ENCODE measurements at regions not wholly inside any gene's neighbourhood (a gene's known extent, or its start where the extent isn't known, plus 50 kb on each side); places are given as distances from the start of the nearest gene placed in this dataset.
"Not testable (repeated sequence)": the region's sequence is repeated elsewhere in the genome, so short reads cannot be mapped to it uniquely, and the experiment has no call there.

- peaks cover 0 to 10% (median 2%) of the 10 kb centered on the region in 4 donors for H3K27me3 ChIP-seq (ENCODE audit: control insufficient read depth in 4 of 4, insufficient read depth in 4 of 4, low read length in 3 of 4)
- WGBS, result 78% methylated on average over 3 of the region's 3 CpGs
Observed at GRCh38 chr22:35159343-35159742, 93.4 kb downstream of the ISX start.

GRCh38 chr22:35160268-35160667, 94.3 kb downstream of the ISX start:
- no peak overlapping the region for H3K4me3 ChIP-seq (ENCODE audit: low read depth in 1 of 3, low read length in 3 of 3)
- TF ChIP-seq NR2F2 (IDR thresholded peaks at IDR 0.05) (no peak), JUND (IDR thresholded peaks at IDR 0.05) (no peak), ZBTB33 (IDR thresholded peaks at IDR 0.05) (no peak), YY1 (IDR thresholded peaks at IDR 0.05) (no peak)
- H3K27me3 ChIP-seq (ENCODE audit: control insufficient read depth in 4 of 4, insufficient read depth in 4 of 4, low read length in 3 of 4), result peaks cover 0 to 7% (median under 1%) of the 10 kb centered on the region in 4 donors
- 91% methylated on average over 6 of the region's 6 CpGs for WGBS
- H3K36me3 ChIP-seq (ENCODE audit: control insufficient read depth in 4 of 4, insufficient read depth in 3 of 4, low read depth in 1 of 4, low read length in 3 of 4), result no peaks in the 10 kb centered on the region
- H3K4me1 ChIP-seq (ENCODE audit: control insufficient read depth in 4 of 4, insufficient read depth in 4 of 4, low read length in 3 of 4), result no peaks in the 10 kb centered on the region
- no peak overlapping the region for H3K27ac ChIP-seq (ENCODE audit: low read depth in 1 of 2, low read length in 2 of 2)
- no peaks in the 10 kb centered on the region for H3K9me3 ChIP-seq (ENCODE audit: control insufficient read depth in 4 of 4, low read length in 3 of 4)
- DNase-seq (ENCODE audit: low spot score), result no peak
- H3K9ac ChIP-seq (ENCODE audit: low read depth in 1 of 2, low read length in 2 of 2), result no peak overlapping the region

More at GRCh38 chr22:35159343-35159742, 93.4 kb downstream of the ISX start:
- Histone ChIP-seq H3K4me3 (ENCODE audit: low read depth in 1 of 3, low read length in 3 of 3) (no peak overlapping the region), H3K36me3 (ENCODE audit: control insufficient read depth in 4 of 4, insufficient read depth in 3 of 4, low read depth in 1 of 4, low read length in 3 of 4) (no peaks in the 10 kb centered on the region), H3K9me3 (ENCODE audit: control insufficient read depth in 4 of 4, low read length in 3 of 4) (no peaks in the 10 kb centered on the region), H3K27ac (ENCODE audit: low read depth in 1 of 2, low read length in 2 of 2) (no peak overlapping the region), H3K4me1 (ENCODE audit: control insufficient read depth in 4 of 4, insufficient read depth in 4 of 4, low read length in 3 of 4) (no peaks in the 10 kb centered on the region), H3K9ac (ENCODE audit: low read depth in 1 of 2, low read length in 2 of 2) (no peak overlapping the region)
- no peak for DNase-seq (ENCODE audit: low spot score)
- TF ChIP-seq HNF4G (IDR thresholded peaks at IDR 0.05), result no peak
- TF ChIP-seq ATF3 (IDR thresholded peaks at IDR 0.05), result no peak
- TF ChIP-seq RXRA (IDR thresholded peaks at IDR 0.05), result no peak
- no peak for TF ChIP-seq HNF4A (conservative IDR thresholded peaks at IDR 0.05)
- TF ChIP-seq, protein P1, sequence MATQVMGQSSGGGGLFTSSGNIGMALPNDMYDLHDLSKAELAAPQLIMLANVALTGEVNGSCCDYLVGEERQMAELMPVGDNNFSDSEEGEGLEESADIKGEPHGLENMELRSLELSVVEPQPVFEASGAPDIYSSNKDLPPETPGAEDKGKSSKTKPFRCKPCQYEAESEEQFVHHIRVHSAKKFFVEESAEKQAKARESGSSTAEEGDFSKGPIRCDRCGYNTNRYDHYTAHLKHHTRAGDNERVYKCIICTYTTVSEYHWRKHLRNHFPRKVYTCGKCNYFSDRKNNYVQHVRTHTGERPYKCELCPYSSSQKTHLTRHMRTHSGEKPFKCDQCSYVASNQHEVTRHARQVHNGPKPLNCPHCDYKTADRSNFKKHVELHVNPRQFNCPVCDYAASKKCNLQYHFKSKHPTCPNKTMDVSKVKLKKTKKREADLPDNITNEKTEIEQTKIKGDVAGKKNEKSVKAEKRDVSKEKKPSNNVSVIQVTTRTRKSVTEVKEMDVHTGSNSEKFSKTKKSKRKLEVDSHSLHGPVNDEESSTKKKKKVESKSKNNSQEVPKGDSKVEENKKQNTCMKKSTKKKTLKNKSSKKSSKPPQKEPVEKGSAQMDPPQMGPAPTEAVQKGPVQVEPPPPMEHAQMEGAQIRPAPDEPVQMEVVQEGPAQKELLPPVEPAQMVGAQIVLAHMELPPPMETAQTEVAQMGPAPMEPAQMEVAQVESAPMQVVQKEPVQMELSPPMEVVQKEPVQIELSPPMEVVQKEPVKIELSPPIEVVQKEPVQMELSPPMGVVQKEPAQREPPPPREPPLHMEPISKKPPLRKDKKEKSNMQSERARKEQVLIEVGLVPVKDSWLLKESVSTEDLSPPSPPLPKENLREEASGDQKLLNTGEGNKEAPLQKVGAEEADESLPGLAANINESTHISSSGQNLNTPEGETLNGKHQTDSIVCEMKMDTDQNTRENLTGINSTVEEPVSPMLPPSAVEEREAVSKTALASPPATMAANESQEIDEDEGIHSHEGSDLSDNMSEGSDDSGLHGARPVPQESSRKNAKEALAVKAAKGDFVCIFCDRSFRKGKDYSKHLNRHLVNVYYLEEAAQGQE (IDR thresholded peaks at IDR 0.05), result no peak
- no peak for TF ChIP-seq MAX (IDR thresholded peaks at IDR 0.05)
- TF ChIP-seq EGR1 (IDR thresholded peaks at IDR 0.05; ENCODE audit: low read depth in 2 of 2), result no peak
- no peak for TF ChIP-seq RAD21 (IDR thresholded peaks at IDR 0.05)
- TF ChIP-seq GABPA (IDR thresholded peaks at IDR 0.05 in 1 of 2, conservative IDR thresholded peaks at IDR 0.05 in 1 of 2), result no peak
- no peak for TF ChIP-seq YY1 (IDR thresholded peaks at IDR 0.05)
- TF ChIP-seq SP1 (IDR thresholded peaks at IDR 0.05), result no peak
- no peak for TF ChIP-seq NR2F2 (IDR thresholded peaks at IDR 0.05)
- TF ChIP-seq JUND (IDR thresholded peaks at IDR 0.05), result no peak
- TF ChIP-seq TAF1 (conservative IDR thresholded peaks at IDR 0.05), result no peak
- no peak for TF ChIP-seq CTCF (IDR thresholded peaks at IDR 0.05; ENCODE audit: low read depth, low read length, missing input control)
- no peak for TF ChIP-seq FOXA1 (IDR thresholded peaks at IDR 0.05)
- TF ChIP-seq FOXA2 (IDR thresholded peaks at IDR 0.05), result no peak

GRCh38 chr22:35165896-35166295, 91.4 kb upstream of the HMGXB4 start:
- H3K4me3 ChIP-seq (ENCODE audit: low read depth in 1 of 3, low read length in 3 of 3); H3K9ac ChIP-seq (ENCODE audit: low read depth in 1 of 2, low read length in 2 of 2); H3K4me1 ChIP-seq (ENCODE audit: control insufficient read depth in 4 of 4, insufficient read depth in 4 of 4, low read length in 3 of 4); H3K9me3 ChIP-seq (ENCODE audit: control insufficient read depth in 4 of 4, low read length in 3 of 4); H3K27me3 ChIP-seq (ENCODE audit: control insufficient read depth in 4 of 4, insufficient read depth in 4 of 4, low read length in 3 of 4); H3K27ac ChIP-seq (ENCODE audit: low read depth in 1 of 2, low read length in 2 of 2); H3K36me3 ChIP-seq (ENCODE audit: control insufficient read depth in 4 of 4, insufficient read depth in 3 of 4, low read depth in 1 of 4, low read length in 3 of 4); DNase-seq (ENCODE audit: low spot score): not testable (repeated sequence)
- WGBS, result 71% methylated on average over 11 of the region's 11 CpGs

All from liver (tissue), 8 donors.